Neural cell (in vitro differentiated cells): ENCODE measurements at regions not wholly inside any gene's neighbourhood (a gene's known extent, or its start where the extent isn't known, plus 50 kb on each side); places are given as distances from the start of the nearest gene placed in this dataset.

Source experiments
- H2AFZ ChIP-seq: fragments of 200-600, 300-800 bp; sonication (generic), shearing (Covaris generic); 2 replicates; pipeline ENCODE4 v1.6.0; 2014; ENCODE audit warnings: low read depth, mild to moderate bottlenecking, antibody characterized with exemption, low read length, moderate library complexity
- H3F3A ChIP-seq: fragments of 200-600 bp; shearing (Covaris generic); 2 replicates; pipeline ENCODE4 v1.6.1; 2016; ENCODE audit warnings: mild to moderate bottlenecking, moderate library complexity, mixed read lengths, antibody characterized with exemption, low read length; ENCODE audit not compliant: insufficient read depth, poor library complexity, severe bottlenecking
- H3K27ac ChIP-seq: fragments of 200-600, 300-800 bp; sonication (generic), shearing (Covaris generic); 2 replicates; pipeline ENCODE4 v1.5.1; 2014; ENCODE audit warnings: mild to moderate bottlenecking, low read length, moderate library complexity
- H3K27me3 ChIP-seq: fragments of 300-800, 200-600 bp; sonication (generic), shearing (Covaris generic); 2 replicates; pipeline ENCODE4 v1.6.0; 2014; ENCODE audit warnings: mild to moderate bottlenecking, low read depth, low read length, moderate library complexity; ENCODE audit not compliant: insufficient read depth
- H3K36me3 ChIP-seq: fragments of 300-800, 200-600 bp; sonication (generic), shearing (Covaris generic); 2 replicates; pipeline ENCODE4 v1.5.1; 2014; ENCODE audit warnings: mild to moderate bottlenecking, antibody characterized with exemption, low read length, moderate library complexity; ENCODE audit not compliant: insufficient read depth
- H3K4me2 ChIP-seq: fragments of 300-800, 200-600 bp; sonication (generic), shearing (Covaris generic); 2 replicates; pipeline ENCODE4 v1.6.0; 2014; ENCODE audit warnings: mild to moderate bottlenecking, low read length
- H3K4me3 ChIP-seq: fragments of 300-800, 200-600 bp; sonication (generic), shearing (Covaris generic); 2 replicates; pipeline ENCODE4 v1.5.1; 2014; ENCODE audit warnings: mild to moderate bottlenecking, low read length, moderate library complexity
- H3K79me2 ChIP-seq: fragments of 200-600 bp; shearing (Covaris generic); replicated peaks from 2 replicates; pipeline ENCODE4 v1.6.0; 2014; ENCODE audit warnings: mild to moderate bottlenecking, low read length, moderate library complexity; ENCODE audit not compliant: insufficient read depth
- H3K9ac ChIP-seq: fragments of 300-800, 200-600 bp; sonication (generic), shearing (Covaris generic); 2 replicates; pipeline ENCODE4 v1.6.1; 2016; ENCODE audit warnings: mild to moderate bottlenecking, low read length, mixed read lengths
- H3K9me2 ChIP-seq: fragments of 200-600 bp; shearing (Covaris generic); 2 replicates; pipeline ENCODE4 v1.6.1; 2016; ENCODE audit warnings: mild to moderate bottlenecking, low read length, mixed read lengths; ENCODE audit not compliant: insufficient read depth
- H3K9me3 ChIP-seq: fragments of 200-600, 300-800 bp; sonication (generic), shearing (Covaris generic); 2 replicates; pipeline ENCODE4 v1.6.1; 2016; ENCODE audit warnings: mild to moderate bottlenecking, mixed run types, low read length, moderate library complexity, mixed read lengths
- H4K20me1 ChIP-seq: fragments of 200-600 bp; shearing (Covaris generic); 2 replicates; pipeline ENCODE4 v1.6.1; 2016; ENCODE audit warnings: mild to moderate bottlenecking, mixed run types; ENCODE audit not compliant: insufficient read depth
- CTCF ChIP-seq: fragments of 450-650 bp; IDR thresholded peaks from 2 replicates; pipeline ENCODE4 v1.5.1; 2014; ENCODE audit warnings: antibody characterized with exemption, mild to moderate bottlenecking, moderate library complexity; ENCODE audit not compliant: poor library complexity, severe bottlenecking
- EP300 ChIP-seq: fragments of 450-650 bp; conservative IDR thresholded peaks from 2 replicates; pipeline ENCODE4 v1.6.1; 2014; ENCODE audit warnings: antibody characterized with exemption, mild to moderate bottlenecking, moderate library complexity; ENCODE audit not compliant: poor library complexity, severe bottlenecking
- EZH2 ChIP-seq: fragments of 200-600, 300-800 bp; shearing (Covaris generic), sonication (generic); IDR thresholded peaks from 2 replicates; pipeline ENCODE4 v1.6.1; 2014; ENCODE audit warnings: antibody characterized with exemption, low read length, borderline replicate concordance, mild to moderate bottlenecking; ENCODE audit not compliant: insufficient read depth, poor library complexity, severe bottlenecking
- MXI1 ChIP-seq: fragments of 450-650 bp; conservative IDR thresholded peaks from 2 replicates; pipeline ENCODE4 v1.6.1; 2014; ENCODE audit warnings: antibody characterized with exemption, mild to moderate bottlenecking; ENCODE audit not compliant: poor library complexity, severe bottlenecking
- POLR2AphosphoS5 ChIP-seq: IDR thresholded peaks from 2 replicates; pipeline ENCODE4 v1.6.1; 2012
- RAD21 ChIP-seq: fragments of 450-650 bp; conservative IDR thresholded peaks from 2 replicates; pipeline ENCODE4 v1.6.1; 2014; ENCODE audit warnings: antibody characterized with exemption, mild to moderate bottlenecking, moderate library complexity
- REST ChIP-seq: IDR thresholded peaks from 2 replicates; pipeline ENCODE4 v1.6.1; 2012; ENCODE audit warnings: borderline replicate concordance
- SMC3 ChIP-seq: fragments of 450-650 bp; conservative IDR thresholded peaks from 2 replicates; pipeline ENCODE4 v1.6.1; 2014; ENCODE audit warnings: antibody characterized with exemption, mild to moderate bottlenecking, moderate library complexity; ENCODE audit not compliant: poor library complexity
- TAF1 ChIP-seq: IDR thresholded peaks from 2 replicates; pipeline ENCODE4 v1.6.1; 2012; ENCODE audit warnings: low read depth

GRCh38 chr11:29075726-29076125, 941.1 kb downstream of the KCNA4 start:
- Histone ChIP-seq H3K9me2 (no peaks in the 10 kb centered on the region), H3K36me3 (no peaks in the 10 kb centered on the region), H3K4me3 (no peak overlapping the region), H3K4me2 (no peak overlapping the region), H3K27me3 (no peaks in the 10 kb centered on the region), H4K20me1 (no peaks in the 10 kb centered on the region), H3K27ac (no peak overlapping the region), H3K9ac (no peak overlapping the region), H3F3A (no peaks in the 10 kb centered on the region), H2AFZ (no peak overlapping the region), H3K9me3 (no peaks in the 10 kb centered on the region), H3K79me2 (no peaks in the 10 kb centered on the region)
- TF ChIP-seq POLR2AphosphoS5 (no peak), REST (no peak)

DNA sequence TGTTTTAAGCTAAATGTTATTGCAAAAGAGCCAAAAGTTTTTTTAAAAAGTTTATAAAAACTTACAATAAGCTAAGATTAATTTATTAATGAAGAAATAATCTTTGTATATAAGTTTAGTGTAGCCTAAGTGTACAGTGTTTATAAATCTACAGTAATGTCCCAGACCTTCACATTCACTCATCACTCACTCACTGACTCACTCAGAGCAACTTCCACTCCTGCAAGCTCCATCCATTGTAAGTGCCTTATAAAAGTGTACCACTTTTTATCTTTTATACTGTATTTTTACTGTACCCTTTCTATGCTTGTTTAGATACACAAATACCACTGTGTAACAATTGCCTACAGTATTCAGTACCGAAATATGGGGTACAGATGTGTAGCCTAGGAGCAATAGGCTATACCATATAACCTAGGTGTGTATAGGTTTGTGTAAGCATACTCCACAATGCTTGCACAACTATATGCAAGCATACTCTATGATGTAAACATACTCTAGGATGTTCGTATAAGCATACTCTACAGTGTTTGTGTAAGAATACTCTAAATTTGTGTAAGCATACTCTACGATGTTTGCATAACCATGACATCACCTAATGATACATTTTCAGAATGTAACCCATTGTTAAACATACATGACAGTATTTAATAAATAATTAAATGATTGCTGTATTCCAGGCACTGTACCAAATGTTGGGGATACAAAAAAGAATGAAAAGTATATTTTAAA, 953.0 kb downstream of the KCNA4 start:
- no peaks in the 10 kb centered on the region for H3K9me3 ChIP-seq
- H3F3A ChIP-seq, result no peaks in the 10 kb centered on the region
- no peaks in the 10 kb centered on the region for H3K79me2 ChIP-seq
- no peaks in the 10 kb centered on the region for H3K36me3 ChIP-seq
- no peak overlapping the region for H2AFZ ChIP-seq
- H3K4me3 ChIP-seq, result no peak overlapping the region
- H3K9ac ChIP-seq, result no peak overlapping the region
- H3K4me2 ChIP-seq, result no peak overlapping the region
- no peaks in the 10 kb centered on the region for H3K27me3 ChIP-seq
- no peaks in the 10 kb centered on the region for H3K9me2 ChIP-seq
- TF ChIP-seq REST, result no peak
- no peak for TF ChIP-seq CTCF
- no peak for TF ChIP-seq EZH2
- TF ChIP-seq MXI1, result no peak
- no peak for TF ChIP-seq EP300
- no peak for TF ChIP-seq TAF1
- no peak for TF ChIP-seq RAD21
- TF ChIP-seq SMC3, result no peak
- TF ChIP-seq POLR2AphosphoS5, result no peak
- H3K27ac ChIP-seq, result no peak overlapping the region
- H4K20me1 ChIP-seq, result no peaks in the 10 kb centered on the region
